Transverse colon (tissue), 4 donors: ENCODE measurements at regions not wholly inside any gene's neighbourhood (a gene's known extent, or its start where the extent isn't known, plus 50 kb on each side); places are given as distances from the start of the nearest gene placed in this dataset.

Source experiments
- DNase-seq: peaks from one replicate; pipeline ENCODE4 v3.0.0-alpha.2; 2019
- H3K27ac ChIP-seq, 4 donors: fragments of 200-600 bp; sonication (generic); 2 replicates each; pipeline ENCODE4 v1.5.1; 2016 to 2018; ENCODE audit warnings: inconsistent platforms in 4 of 4
- H3K27me3 ChIP-seq: fragments of 200-600 bp; sonication (generic); 2 replicates; pipeline ENCODE4 v1.5.1; 2017; ENCODE audit warnings: inconsistent platforms
- H3K36me3 ChIP-seq, 4 donors: fragments of 200-600 bp; sonication (generic); 2 replicates each; pipeline ENCODE4 v1.5.1; 2017 to 2019; ENCODE audit warnings: inconsistent platforms in 4 of 4
- H3K4me1 ChIP-seq, 4 donors: fragments of 200-600 bp; sonication (generic); 2 replicates each; pipeline ENCODE4 v1.5.1; 2017 to 2020; ENCODE audit warnings: inconsistent platforms in 4 of 4
- H3K4me3 ChIP-seq, 4 donors: fragments of 200-600 bp; sonication (generic); 1 replicate in 1 of 4; 2 replicates in 3 of 4; pipeline versions ENCODE4 v1.5.1 to v1.6.1; 2017 to 2019; ENCODE audit warnings: inconsistent platforms in 4 of 4
- H3K9me3 ChIP-seq, 2 donors: fragments of 200-600 bp; sonication (generic); 2 replicates each; pipeline ENCODE4 v1.5.1; 2017 to 2019; ENCODE audit warnings: inconsistent platforms in 2 of 2
- EP300 ChIP-seq: sonication (generic); formaldehyde crosslinking; IDR thresholded peaks from one replicate; pipeline ENCODE4 v1.6.1; 2017; ENCODE audit warnings: antibody characterized with exemption, low read depth
- POLR2A ChIP-seq: fragments of 450-650 bp; IDR thresholded peaks from one replicate; pipeline ENCODE4 v1.6.1; 2016; ENCODE audit warnings: antibody characterized with exemption, mild to moderate bottlenecking, moderate library complexity
- POLR2AphosphoS5 ChIP-seq, 3 donors: sonication (generic); formaldehyde crosslinking; IDR thresholded peaks; one replicate each; pipeline ENCODE4 v1.6.1; 2016; ENCODE audit warnings: antibody characterized with exemption in 3 of 3
- WGBS, 2 donors: methylation state at CpG; one replicate each; pipeline ENCODE4 v1.1.5; 2018; ENCODE audit warnings: low coverage in 1 of 2; 5-methylcytosine and 5-hydroxymethylcytosine counted together
- in situ Hi-C, 4 donors: fragments of 200-750 bp; cut with MboI; loops; one replicate each; pipeline versions ENCODE4 v1.15.0 to v1.15.1; 2017; ENCODE audit warnings: low sequenced_read_pairs in 3 of 4, low pct_ligation_motif_present in 1 of 4, low pct_unique_long_range_greater_than_20kb in 1 of 4
- intact Hi-C: fragments of 100-400 bp; cut with DNase I; formaldehyde crosslinking; loops from one replicate; pipeline ENCODE4 v1.15.1; 2023; ENCODE audit warnings: low total_unique reads
- TF ChIP-seq, protein P1 (sequence below), 5 experiments: fragments of 200-600 bp in 3 of 5; fragments of 450-650 bp in 2 of 5; sonication (generic) in 3 of 5; IDR thresholded peaks; 1 replicate in 2 of 5; 2 replicates in 3 of 5; pipeline ENCODE4 v1.5.1; 2016 to 2017; ENCODE audit warnings: antibody characterized with exemption in 5 of 5, inconsistent platforms in 3 of 5, mild to moderate bottlenecking in 2 of 5, moderate library complexity in 1 of 5

DNA sequence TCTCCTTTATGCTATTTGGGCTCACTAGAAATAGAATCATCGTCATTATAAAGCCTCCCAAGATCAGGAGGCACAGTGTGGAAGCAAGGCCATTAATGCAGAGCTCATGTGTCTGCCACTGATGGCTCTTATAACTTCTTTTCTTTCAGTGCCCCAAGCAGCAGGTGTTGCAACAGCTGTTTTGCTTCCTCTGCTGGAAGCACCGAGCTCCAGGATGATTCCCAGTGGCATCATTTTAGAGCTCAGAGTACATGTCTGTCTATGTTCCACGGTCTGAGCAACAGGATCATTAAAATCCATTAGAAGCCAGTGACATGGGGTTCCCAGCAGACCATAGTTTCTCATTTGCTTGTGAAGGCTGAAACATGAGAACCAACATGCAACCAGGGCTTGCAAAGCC lies 803.0 kb upstream of the FAT3 start:
- Histone ChIP-seq H3K4me3 (no peak overlapping the region), H3K9me3 (no peaks in the 10 kb centered on the region), H3K27me3 (no peaks in the 10 kb centered on the region), H3K27ac (no peak overlapping the region), H3K36me3 (no peaks in the 10 kb centered on the region), H3K4me1 (no peaks in the 10 kb centered on the region)
- intact Hi-C loops (no loop called here), in situ Hi-C loops (loop anchor here in 1 of 4 donors (25.0 kb wide), 1 partner anchor 91 kb away; no protein-coding TSS in a partner anchor)
- 67 to 100% methylated on average over 1 to 3 of the region's 3 CpGs for WGBS, 2 donors
- no peak for DNase-seq
- TF ChIP-seq POLR2AphosphoS5 (IDR thresholded peaks at IDR 0.05) (no peak), EP300 (no peak), POLR2A (no peak)
- TF ChIP-seq, protein P1, sequence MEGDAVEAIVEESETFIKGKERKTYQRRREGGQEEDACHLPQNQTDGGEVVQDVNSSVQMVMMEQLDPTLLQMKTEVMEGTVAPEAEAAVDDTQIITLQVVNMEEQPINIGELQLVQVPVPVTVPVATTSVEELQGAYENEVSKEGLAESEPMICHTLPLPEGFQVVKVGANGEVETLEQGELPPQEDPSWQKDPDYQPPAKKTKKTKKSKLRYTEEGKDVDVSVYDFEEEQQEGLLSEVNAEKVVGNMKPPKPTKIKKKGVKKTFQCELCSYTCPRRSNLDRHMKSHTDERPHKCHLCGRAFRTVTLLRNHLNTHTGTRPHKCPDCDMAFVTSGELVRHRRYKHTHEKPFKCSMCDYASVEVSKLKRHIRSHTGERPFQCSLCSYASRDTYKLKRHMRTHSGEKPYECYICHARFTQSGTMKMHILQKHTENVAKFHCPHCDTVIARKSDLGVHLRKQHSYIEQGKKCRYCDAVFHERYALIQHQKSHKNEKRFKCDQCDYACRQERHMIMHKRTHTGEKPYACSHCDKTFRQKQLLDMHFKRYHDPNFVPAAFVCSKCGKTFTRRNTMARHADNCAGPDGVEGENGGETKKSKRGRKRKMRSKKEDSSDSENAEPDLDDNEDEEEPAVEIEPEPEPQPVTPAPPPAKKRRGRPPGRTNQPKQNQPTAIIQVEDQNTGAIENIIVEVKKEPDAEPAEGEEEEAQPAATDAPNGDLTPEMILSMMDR (IDR thresholded peaks at IDR 0.05), result no peak

DNA sequence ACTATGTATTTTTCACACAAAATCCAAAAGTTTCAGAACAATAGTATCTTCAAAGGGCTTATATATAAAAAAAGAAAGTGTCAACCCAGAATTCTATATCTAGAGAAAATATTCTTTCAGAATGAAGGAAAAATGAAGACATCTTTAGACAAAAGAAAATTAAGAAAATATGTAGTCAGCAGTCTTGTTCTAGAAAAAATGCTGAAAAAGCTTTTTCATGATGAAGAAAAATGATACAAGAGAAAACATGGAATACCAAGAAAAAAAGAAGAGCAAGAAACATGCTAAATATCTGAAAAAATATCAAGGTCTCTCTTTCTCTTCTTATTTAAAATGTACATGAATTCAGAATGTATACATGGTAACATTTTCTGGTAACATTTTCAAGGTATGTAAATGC lies 816.8 kb upstream of the FAT3 start:
- Histone ChIP-seq H3K27me3 (no peaks in the 10 kb centered on the region), H3K27ac (no peak overlapping the region), H3K9me3 (no peaks in the 10 kb centered on the region), H3K36me3 (no peaks in the 10 kb centered on the region), H3K4me3 (no peak overlapping the region), H3K4me1 (no peaks in the 10 kb centered on the region)
- DNase-seq, result no peak
- in situ Hi-C loops, result loop anchor here in 1 of 4 donors (25.0 kb wide), 1 partner anchor 104 kb away; no protein-coding TSS in a partner anchor
- intact Hi-C loops, result no loop called here
- TF ChIP-seq, protein P1 (IDR thresholded peaks at IDR 0.05), result no peak
- no peak for TF ChIP-seq EP300
- TF ChIP-seq POLR2AphosphoS5 (IDR thresholded peaks at IDR 0.05), result no peak
- TF ChIP-seq POLR2A, result no peak

DNA sequence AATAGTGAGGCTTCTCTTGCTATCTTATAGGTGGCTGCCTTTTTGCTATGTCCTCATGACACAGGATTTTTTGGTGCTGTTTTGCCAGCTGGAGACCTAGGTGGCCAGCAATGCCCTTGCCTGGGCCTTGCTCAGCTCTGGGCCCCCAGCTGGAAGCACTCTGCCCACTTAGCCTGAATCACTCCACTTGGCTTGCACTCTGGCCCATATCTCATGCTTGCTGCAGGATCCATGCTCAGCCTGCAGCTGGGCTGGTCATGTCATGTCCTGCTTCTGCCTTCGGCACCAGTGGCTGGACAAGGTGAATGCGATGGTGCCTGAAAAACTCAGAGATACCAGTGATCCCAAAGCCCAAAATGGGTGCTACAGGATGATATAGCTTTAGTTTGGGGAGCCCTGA lies 818.6 kb upstream of the FAT3 start:
- Histone ChIP-seq H3K27ac (no peak overlapping the region), H3K27me3 (no peaks in the 10 kb centered on the region), H3K4me3 (no peak overlapping the region), H3K9me3 (peaks cover 0 to 6% of the 10 kb centered on the region in 2 donors), H3K36me3 (no peaks in the 10 kb centered on the region), H3K4me1 (no peaks in the 10 kb centered on the region)
- DNase-seq, result no peak
- in situ Hi-C loops, result loop anchor here in 1 of 4 donors (25.0 kb wide), 1 partner anchor 106 kb away; no protein-coding TSS in a partner anchor
- TF ChIP-seq EP300, result no peak
- TF ChIP-seq POLR2A, result no peak
- TF ChIP-seq POLR2AphosphoS5 (IDR thresholded peaks at IDR 0.05), result no peak
- TF ChIP-seq, protein P1 (IDR thresholded peaks at IDR 0.05), result no peak
- WGBS, 2 donors, result 86% methylated on average over 2 of the region's 2 CpGs; no CpG with 5 or more reads in 1 of the 2 donors
- intact Hi-C loops, result no loop called here

DNA sequence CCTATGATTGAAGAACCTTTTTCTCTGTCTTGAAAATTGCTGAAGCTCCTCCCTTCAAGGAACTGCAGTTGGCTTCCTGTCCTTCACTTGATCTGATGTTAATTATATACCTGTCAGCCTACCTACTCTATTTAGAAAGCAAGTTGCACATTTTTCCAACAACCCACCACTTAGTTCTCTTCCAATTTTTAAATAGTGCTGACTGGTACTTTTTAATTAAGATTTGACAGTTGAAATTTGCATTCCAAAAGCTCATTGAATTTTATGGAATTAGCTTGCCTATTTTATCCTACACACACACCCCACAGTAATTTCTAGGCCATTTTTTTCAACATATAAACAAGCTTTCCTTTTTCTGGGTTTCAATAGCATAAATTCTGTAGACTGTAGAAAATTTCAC lies 820.3 kb upstream of the FAT3 start:
- Histone ChIP-seq H3K4me3 (no peak overlapping the region), H3K9me3 (peaks cover 0 to 6% of the 10 kb centered on the region in 2 donors), H3K27ac (no peak overlapping the region), H3K27me3 (no peaks in the 10 kb centered on the region), H3K36me3 (no peaks in the 10 kb centered on the region), H3K4me1 (no peaks in the 10 kb centered on the region)
- in situ Hi-C loops (loop anchor here in 1 of 4 donors (25.0 kb wide), 1 partner anchor 108 kb away; no protein-coding TSS in a partner anchor), intact Hi-C loops (no loop called here)
- DNase-seq, result no peak
- TF ChIP-seq POLR2A (no peak), POLR2AphosphoS5 (IDR thresholded peaks at IDR 0.05) (no peak), EP300 (no peak)

DNA sequence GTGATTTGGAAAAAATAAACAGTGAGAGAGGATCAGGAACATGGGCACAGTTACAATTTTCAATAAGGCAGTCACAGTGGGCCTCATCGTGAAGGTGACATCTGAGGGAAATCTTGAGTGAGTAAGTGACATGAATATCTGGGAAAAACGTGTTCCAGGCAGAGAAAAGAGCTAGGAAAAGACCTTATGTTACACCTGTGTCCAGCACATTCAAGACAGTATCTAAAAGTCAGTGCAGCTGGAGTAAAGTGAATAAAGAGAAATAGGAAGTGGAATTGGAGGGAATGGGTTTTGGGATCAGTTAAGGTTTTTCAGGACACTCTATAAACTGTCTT lies 827.5 kb upstream of the FAT3 start:
- in situ Hi-C loops, result no loop called here
- no peak overlapping the region for H3K27ac ChIP-seq
- WGBS, 2 donors, result 38 to 64% methylated on average over 2 of the region's 2 CpGs

More for the DNA sequence above, 827.5 kb upstream of the FAT3 start:
- no peaks in the 10 kb centered on the region for H3K4me1 ChIP-seq
- no peak overlapping the region for H3K4me3 ChIP-seq
- TF ChIP-seq POLR2A (no peak), POLR2AphosphoS5 (IDR thresholded peaks at IDR 0.05) (no peak), EP300 (no peak)
- TF ChIP-seq, protein P1 (IDR thresholded peaks at IDR 0.05), result no peak
- H3K27me3 ChIP-seq, result no peaks in the 10 kb centered on the region
- intact Hi-C loops, result no loop called here
- no peak for DNase-seq
- H3K9me3 ChIP-seq, result peaks cover 0 to 6% of the 10 kb centered on the region in 2 donors
- no peaks in the 10 kb centered on the region for H3K36me3 ChIP-seq
